NT2/D1 (cell line): ENCODE measurements at regions not wholly inside any gene's neighbourhood (a gene's known extent, or its start where the extent isn't known, plus 50 kb on each side); places are given as distances from the start of the nearest gene placed in this dataset.
A peak's percentile ranks its signal among the peaks of the same experiment; 100 is the strongest.

Experiments used
- DNase-seq: peaks from one replicate; pipeline ENCODE4 v3.0.0-alpha.2; 2011; ENCODE audit warnings: low read depth, low spot score
- H3K27me3 ChIP-seq: 2 replicates; pipeline ENCODE4 v1.6.0; 2011; ENCODE audit warnings: mild to moderate bottlenecking; ENCODE audit not compliant: insufficient read length, insufficient read depth
- H3K36me3 ChIP-seq: 2 replicates; pipeline ENCODE4 v1.6.1; 2011; ENCODE audit warnings: mild to moderate bottlenecking, low read length, mixed read lengths; ENCODE audit not compliant: insufficient read depth, insufficient read length
- H3K4me1 ChIP-seq: 2 replicates; pipeline ENCODE4 v1.5.1; 2011; ENCODE audit not compliant: insufficient read depth, insufficient read length
- H3K4me3 ChIP-seq: 2 replicates; pipeline ENCODE4 v1.5.1; 2011; ENCODE audit warnings: low read depth; ENCODE audit not compliant: insufficient read length
- H3K9ac ChIP-seq: 2 replicates; pipeline ENCODE4 v1.6.0; 2011; ENCODE audit warnings: low read depth; ENCODE audit not compliant: insufficient read length
- H3K9me3 ChIP-seq: 2 replicates; pipeline ENCODE4 v1.5.1; 2011; ENCODE audit warnings: mild to moderate bottlenecking, low read length; ENCODE audit not compliant: insufficient read depth
- SUZ12 ChIP-seq: IDR thresholded peaks from 2 replicates; pipeline ENCODE4 v1.6.1; 2011; ENCODE audit not compliant: insufficient read length, insufficient read depth; ENCODE audit errors: extremely low read depth
- YY1 ChIP-seq: IDR thresholded peaks from 2 replicates; pipeline ENCODE4 v1.6.1; 2011; ENCODE audit not compliant: insufficient read length, insufficient read depth
- ZNF274 ChIP-seq: IDR thresholded peaks from 2 replicates; pipeline ENCODE4 v1.6.1; 2011; ENCODE audit warnings: mild to moderate bottlenecking, low read depth, low read length

- no peak overlapping the region for H3K4me3 ChIP-seq
- DNase-seq = no peak
- peaks cover 3% of the 10 kb centered on the region for H3K4me1 ChIP-seq
- no peaks in the 10 kb centered on the region for H3K36me3 ChIP-seq
- TF ChIP-seq YY1 (no peak), SUZ12 (no peak), ZNF274 (no peak)
- no peak overlapping the region for H3K9ac ChIP-seq
- no peaks in the 10 kb centered on the region for H3K27me3 ChIP-seq
- peaks cover 22% of the 10 kb centered on the region; the same call in 1 of the 2 replicates for H3K9me3 ChIP-seq
Observed at GRCh38 chr13:22979952-22980351, 200.8 kb upstream of the SGCG start.

GRCh38 chr13:22980936-22981335 is 199.8 kb upstream of the SGCG start:
- TF ChIP-seq ZNF274 = no peak
- no peak for TF ChIP-seq SUZ12
- no peak for TF ChIP-seq YY1
- Histone ChIP-seq H3K9ac (no peak overlapping the region), H3K9me3 (peaks cover 31% of the 10 kb centered on the region; the same call in 1 of the 2 replicates), H3K4me1 (no peaks in the 10 kb centered on the region), H3K27me3 (no peaks in the 10 kb centered on the region), H3K36me3 (no peaks in the 10 kb centered on the region), H3K4me3 (no peak overlapping the region)
- no peak for DNase-seq

- Histone ChIP-seq H3K9me3 (no peaks in the 10 kb centered on the region), H3K27me3 (no peaks in the 10 kb centered on the region), H3K9ac (no peak overlapping the region), H3K4me1 (no peaks in the 10 kb centered on the region), H3K4me3 (no peak overlapping the region), H3K36me3 (no peaks in the 10 kb centered on the region)
- TF ChIP-seq SUZ12 (no peak), ZNF274 (no peak), YY1 (no peak)
- DNase-seq = no peak
Observed at GRCh38 chr13:22993148-22993547, 187.6 kb upstream of the SGCG start.

GRCh38 chr13:23003446-23003845 is 177.3 kb upstream of the SGCG start:
- Histone ChIP-seq H3K36me3 (no peaks in the 10 kb centered on the region), H3K4me3 (no peak overlapping the region), H3K9me3 (peaks cover 12% of the 10 kb centered on the region), H3K27me3 (no peaks in the 10 kb centered on the region), H3K9ac (no peak overlapping the region), H3K4me1 (no peaks in the 10 kb centered on the region)
- no peak for DNase-seq
- TF ChIP-seq SUZ12 (no peak), YY1 (no peak), ZNF274 (no peak)

- DNase-seq = no peak
- H3K4me1 ChIP-seq = no peaks in the 10 kb centered on the region
Observed at GRCh38 chr13:23007426-23007825, 173.4 kb upstream of the SGCG start.

GRCh38 chr13:23018143-23018542 is 162.6 kb upstream of the SGCG start:
- H3K36me3 ChIP-seq = no peaks in the 10 kb centered on the region
- H3K4me3 ChIP-seq = no peak overlapping the region
- H3K4me1 ChIP-seq = no peaks in the 10 kb centered on the region
- 0 out of 2 replicates have a peak, but pooled peaks cover 4% of the 10 kb centered on the region for H3K9me3 ChIP-seq
- no peaks in the 10 kb centered on the region for H3K27me3 ChIP-seq
- DNase-seq = no peak
- H3K9ac ChIP-seq = no peak overlapping the region
- TF ChIP-seq YY1 (no peak), ZNF274 (no peak), SUZ12 (no peak)

More at GRCh38 chr13:23007426-23007825, 173.4 kb upstream of the SGCG start:
- TF ChIP-seq ZNF274 = no peak
- no peak for TF ChIP-seq SUZ12
- no peak for TF ChIP-seq YY1
- Histone ChIP-seq H3K4me3 (no peak overlapping the region), H3K36me3 (no peaks in the 10 kb centered on the region), H3K27me3 (no peaks in the 10 kb centered on the region), H3K9me3 (no peaks in the 10 kb centered on the region; the same call in 1 of the 2 replicates), H3K9ac (no peak overlapping the region)

GRCh38 chr13:23020246-23020843 is 160.4 kb upstream of the SGCG start:
- Histone ChIP-seq H3K4me1 (no peaks in the 10 kb centered on the region), H3K4me3 (no peak overlapping the region), H3K9me3 (0 out of 2 replicates have a peak, but pooled peaks cover under 1% of the 10 kb centered on the region), H3K9ac (no peak overlapping the region), H3K36me3 (no peaks in the 10 kb centered on the region), H3K27me3 (no peaks in the 10 kb centered on the region)
- TF ChIP-seq YY1 (no peak), ZNF274 (no peak), SUZ12 (no peak)
- peak; percentile 38 for DNase-seq
